Osteoblast (primary cell): ENCODE measurements at regions not wholly inside any gene's neighbourhood (a gene's known extent, or its start where the extent isn't known, plus 50 kb on each side); places are given as distances from the start of the nearest gene placed in this dataset.

Experiments used
- DNase-seq: peaks from one replicate; pipeline ENCODE4 v3.0.0; 2011; ENCODE audit warnings: low spot score, mixed read lengths; ENCODE audit not compliant: insufficient read length; ENCODE audit errors: missing footprints
- H2AFZ ChIP-seq: 2 replicates; pipeline ENCODE4 v1.6.0; 2011; ENCODE audit warnings: mild to moderate bottlenecking, low read length
- H3K27ac ChIP-seq: 2 replicates; pipeline ENCODE4 v1.5.1; 2011; ENCODE audit warnings: mild to moderate bottlenecking, low read depth, low read length, moderate library complexity
- H3K27me3 ChIP-seq: 2 replicates; pipeline ENCODE4 v1.6.0; 2012; ENCODE audit warnings: mild to moderate bottlenecking, control low read depth, inconsistent platforms, low read length, moderate library complexity; ENCODE audit not compliant: insufficient read depth
- H3K36me3 ChIP-seq: 2 replicates; pipeline ENCODE4 v1.5.1; 2011; ENCODE audit warnings: mild to moderate bottlenecking, low read length, control low read depth, moderate library complexity; ENCODE audit not compliant: insufficient read depth
- H3K4me1 ChIP-seq: 2 replicates; pipeline ENCODE4 v1.5.1; 2011; ENCODE audit warnings: mild to moderate bottlenecking, low read length, control low read depth, moderate library complexity; ENCODE audit not compliant: insufficient read depth
- H3K4me2 ChIP-seq: 2 replicates; pipeline ENCODE4 v1.6.0; 2011; ENCODE audit warnings: mild to moderate bottlenecking, low read length; ENCODE audit not compliant: insufficient read depth
- H3K4me3 ChIP-seq: fragments of 200-600 bp; sonication (generic); 3 replicates; pipeline ENCODE4 v1.5.1; 2012; ENCODE audit warnings: mild to moderate bottlenecking, low read length, inconsistent platforms; ENCODE audit not compliant: insufficient read depth
- H3K79me2 ChIP-seq: 2 replicates; pipeline ENCODE4 v1.6.0; 2012; ENCODE audit warnings: mild to moderate bottlenecking, low read length, control low read depth, inconsistent platforms; ENCODE audit not compliant: insufficient read depth
- H3K9me3 ChIP-seq: 2 replicates; pipeline ENCODE4 v1.5.1; 2011; ENCODE audit warnings: low read depth, low read length, control low read depth
- H4K20me1 ChIP-seq: 2 replicates; pipeline ENCODE4 v1.6.0; 2012; ENCODE audit warnings: mild to moderate bottlenecking, low read length, control low read depth; ENCODE audit not compliant: insufficient read depth
- CTCF ChIP-seq: IDR thresholded peaks from 2 replicates; pipeline ENCODE4 v1.5.1; 2011; ENCODE audit warnings: mild to moderate bottlenecking, low read depth, low read length, moderate library complexity; ENCODE audit errors: extremely low read depth

GRCh38 chr12:67829896-67830295, 159.4 kb upstream of the IFNG-AS1 start:
- Histone ChIP-seq H3K27ac (no peak overlapping the region), H4K20me1 (no peaks in the 10 kb centered on the region), H3K27me3 (no peaks in the 10 kb centered on the region), H3K79me2 (no peaks in the 10 kb centered on the region), H2AFZ (no peak overlapping the region), H3K4me2 (no peak overlapping the region), H3K9me3 (no peaks in the 10 kb centered on the region), H3K4me3 (no peak overlapping the region), H3K36me3 (no peaks in the 10 kb centered on the region), H3K4me1 (peaks cover 26% of the 10 kb centered on the region)
- no peak for TF ChIP-seq CTCF
- no peak for DNase-seq

- no peaks in the 10 kb centered on the region for H3K36me3 ChIP-seq
- no peaks in the 10 kb centered on the region for H4K20me1 ChIP-seq
- peaks cover 15% of the 10 kb centered on the region for H3K4me1 ChIP-seq
- H3K4me3 ChIP-seq: no peak overlapping the region
- no peaks in the 10 kb centered on the region for H3K27me3 ChIP-seq
- no peak overlapping the region for H2AFZ ChIP-seq
- H3K79me2 ChIP-seq: no peaks in the 10 kb centered on the region
- TF ChIP-seq CTCF: no peak
- no peaks in the 10 kb centered on the region for H3K9me3 ChIP-seq
- H3K27ac ChIP-seq: no peak overlapping the region
- DNase-seq: no peak
- H3K4me2 ChIP-seq: no peak overlapping the region
Measured at GRCh38 chr12:67832155-67832554, 157.1 kb upstream of the IFNG-AS1 start.

- Histone ChIP-seq H3K27ac (no peak overlapping the region), H3K36me3 (no peaks in the 10 kb centered on the region), H3K9me3 (no peaks in the 10 kb centered on the region), H2AFZ (no peak overlapping the region), H3K4me1 (peaks cover 2% of the 10 kb centered on the region), H3K27me3 (no peaks in the 10 kb centered on the region), H3K4me3 (no peak overlapping the region), H3K79me2 (no peaks in the 10 kb centered on the region), H4K20me1 (no peaks in the 10 kb centered on the region), H3K4me2 (no peak overlapping the region)
- DNase-seq: no peak
- no peak for TF ChIP-seq CTCF
Measured at GRCh38 chr12:67833602-67834001, 155.6 kb upstream of the IFNG-AS1 start.

GRCh38 chr12:67837876-67838275, 151.4 kb upstream of the IFNG-AS1 start:
- Histone ChIP-seq H3K27me3 (no peaks in the 10 kb centered on the region), H3K9me3 (no peaks in the 10 kb centered on the region), H3K4me2 (no peak overlapping the region), H3K27ac (no peak overlapping the region), H3K4me3 (no peak overlapping the region), H3K4me1 (no peaks in the 10 kb centered on the region), H4K20me1 (no peaks in the 10 kb centered on the region), H3K79me2 (no peaks in the 10 kb centered on the region), H3K36me3 (no peaks in the 10 kb centered on the region), H2AFZ (no peak overlapping the region)
- no peak for TF ChIP-seq CTCF
- DNase-seq: no peak
